ENCODE measurements at regions not wholly inside any gene's neighbourhood (a gene's known extent, or its start where the extent isn't known, plus 50 kb on each side); places are given as distances from the start of the nearest gene placed in this dataset.
"Not testable (repeated sequence)": the region's sequence is repeated elsewhere in the genome, so short reads cannot be mapped to it uniquely, and the experiment has no call there.

DNA sequence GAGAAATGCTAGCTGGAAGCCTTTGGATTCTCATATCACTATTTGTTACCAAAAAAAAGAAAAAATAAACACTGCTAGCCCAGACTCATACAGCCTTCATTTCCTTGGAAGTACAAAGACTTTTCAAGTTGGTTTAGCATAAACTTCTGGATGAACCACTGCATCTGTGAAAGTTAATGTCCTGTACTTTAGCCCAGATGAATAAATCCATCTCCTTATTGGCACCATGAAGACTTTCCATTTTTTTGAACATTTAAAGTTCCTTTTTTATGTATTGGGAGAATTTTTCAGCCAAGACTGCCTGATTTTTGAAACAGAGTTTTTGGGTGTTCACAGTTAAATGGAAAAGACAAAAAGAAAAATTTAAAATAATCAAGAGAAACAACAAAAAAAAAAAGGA lies 184.0 kb upstream of the C1orf87 start:
- no peaks in the 10 kb centered on the region for H3K9me3 ChIP-seq (ENCODE audit: low read depth, low read length, poor library complexity, severe bottlenecking)
- no peak overlapping the region for H3K4me3 ChIP-seq (ENCODE audit: low read depth, low read length, poor library complexity, severe bottlenecking)
- no TSS peak for BruUV-seq (replicated peaks)
- H3K4me1 ChIP-seq (ENCODE audit: insufficient read depth, low read length, poor library complexity, severe bottlenecking), result no peaks in the 10 kb centered on the region
- no peak overlapping the region for H3K27ac ChIP-seq (ENCODE audit: low read depth, low read length, poor library complexity, severe bottlenecking)
- H3K27me3 ChIP-seq (replicated peaks; ENCODE audit: insufficient read depth, low read depth, low read length, poor library complexity), result peaks cover 11% of the 10 kb centered on the region
- ChIA-PET CTCF (no interaction called here), POLR2A (ENCODE audit: low non-redundant PET) (no interaction called here)
- TF ChIP-seq EZH2 (IDR thresholded peaks at IDR 0.05; ENCODE audit: borderline replicate concordance, low read depth, low read length, poor library complexity, severe bottlenecking), result no peak
- TF ChIP-seq, protein P1, sequence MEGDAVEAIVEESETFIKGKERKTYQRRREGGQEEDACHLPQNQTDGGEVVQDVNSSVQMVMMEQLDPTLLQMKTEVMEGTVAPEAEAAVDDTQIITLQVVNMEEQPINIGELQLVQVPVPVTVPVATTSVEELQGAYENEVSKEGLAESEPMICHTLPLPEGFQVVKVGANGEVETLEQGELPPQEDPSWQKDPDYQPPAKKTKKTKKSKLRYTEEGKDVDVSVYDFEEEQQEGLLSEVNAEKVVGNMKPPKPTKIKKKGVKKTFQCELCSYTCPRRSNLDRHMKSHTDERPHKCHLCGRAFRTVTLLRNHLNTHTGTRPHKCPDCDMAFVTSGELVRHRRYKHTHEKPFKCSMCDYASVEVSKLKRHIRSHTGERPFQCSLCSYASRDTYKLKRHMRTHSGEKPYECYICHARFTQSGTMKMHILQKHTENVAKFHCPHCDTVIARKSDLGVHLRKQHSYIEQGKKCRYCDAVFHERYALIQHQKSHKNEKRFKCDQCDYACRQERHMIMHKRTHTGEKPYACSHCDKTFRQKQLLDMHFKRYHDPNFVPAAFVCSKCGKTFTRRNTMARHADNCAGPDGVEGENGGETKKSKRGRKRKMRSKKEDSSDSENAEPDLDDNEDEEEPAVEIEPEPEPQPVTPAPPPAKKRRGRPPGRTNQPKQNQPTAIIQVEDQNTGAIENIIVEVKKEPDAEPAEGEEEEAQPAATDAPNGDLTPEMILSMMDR (conservative IDR thresholded peaks at IDR 0.05; ENCODE audit: low read depth, low read length), result no peak
- no peak for DNase-seq (ENCODE audit: low spot score)
- intact Hi-C loops (cut with micrococcal nuclease; ENCODE audit: unreplicated experiment), result no loop called here
- no peaks in the 10 kb centered on the region for H3K36me3 ChIP-seq (ENCODE audit: insufficient read depth, low read length, poor library complexity, severe bottlenecking)

GRCh38 chr1:60255565-60255964 lies 182.0 kb upstream of the C1orf87 start:
- intact Hi-C loops (cut with micrococcal nuclease; ENCODE audit: unreplicated experiment), result no loop called here
- CTCF ChIA-PET, result no interaction called here
- BruUV-seq (replicated peaks), result no TSS peak

DNA sequence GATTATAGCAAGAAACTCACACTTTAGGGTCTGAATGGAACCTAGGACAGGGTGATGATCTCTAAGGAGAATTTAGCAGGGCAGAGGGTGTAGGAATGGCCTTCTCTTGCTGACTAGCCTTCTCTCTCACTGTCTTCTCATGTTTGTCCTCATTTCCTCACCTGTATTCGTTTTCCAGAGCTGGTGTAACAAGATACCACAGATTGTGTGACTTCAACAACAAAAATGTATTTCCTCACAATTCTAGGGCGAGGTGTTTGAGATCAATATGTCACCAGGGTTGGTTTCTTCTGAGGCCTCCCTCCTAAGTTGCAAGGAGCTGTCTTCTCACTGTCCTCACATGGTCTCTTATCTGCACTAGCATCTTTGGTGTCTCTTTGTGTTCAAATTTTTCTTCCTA lies 177.9 kb upstream of the C1orf87 start:
- Histone ChIP-seq H3K27me3 (replicated peaks; ENCODE audit: insufficient read depth, low read depth, low read length, poor library complexity) (no peaks in the 10 kb centered on the region), H3K4me3 (ENCODE audit: low read depth, low read length, poor library complexity, severe bottlenecking) (no peak overlapping the region), H3K27ac (ENCODE audit: low read depth, low read length, poor library complexity, severe bottlenecking) (no peak overlapping the region), H3K36me3 (ENCODE audit: insufficient read depth, low read length, poor library complexity, severe bottlenecking) (no peaks in the 10 kb centered on the region), H3K4me1 (ENCODE audit: insufficient read depth, low read length, poor library complexity, severe bottlenecking) (no peaks in the 10 kb centered on the region), H3K9me3 (ENCODE audit: low read depth, low read length, poor library complexity, severe bottlenecking) (no peaks in the 10 kb centered on the region)
- intact Hi-C loops (cut with micrococcal nuclease; ENCODE audit: unreplicated experiment), result no loop called here
- DNase-seq (ENCODE audit: low spot score), result no peak
- no TSS peak for BruUV-seq (replicated peaks)
- TF ChIP-seq, protein P1 (conservative IDR thresholded peaks at IDR 0.05; ENCODE audit: low read depth, low read length), result no peak
- TF ChIP-seq EZH2 (IDR thresholded peaks at IDR 0.05; ENCODE audit: borderline replicate concordance, low read depth, low read length, poor library complexity, severe bottlenecking), result no peak
- POLR2A ChIA-PET (ENCODE audit: low non-redundant PET), result no interaction called here
- CTCF ChIA-PET, result no interaction called here

More at GRCh38 chr1:60255565-60255964, 182.0 kb upstream of the C1orf87 start:
- no peaks in the 10 kb centered on the region for H3K9me3 ChIP-seq (ENCODE audit: low read depth, low read length, poor library complexity, severe bottlenecking)
- no peaks in the 10 kb centered on the region for H3K4me1 ChIP-seq (ENCODE audit: insufficient read depth, low read length, poor library complexity, severe bottlenecking)
- no peaks in the 10 kb centered on the region for H3K36me3 ChIP-seq (ENCODE audit: insufficient read depth, low read length, poor library complexity, severe bottlenecking)
- TF ChIP-seq, protein P1 (conservative IDR thresholded peaks at IDR 0.05; ENCODE audit: low read depth, low read length), result no peak
- no peak for TF ChIP-seq EZH2 (IDR thresholded peaks at IDR 0.05; ENCODE audit: borderline replicate concordance, low read depth, low read length, poor library complexity, severe bottlenecking)
- no peak overlapping the region for H3K27ac ChIP-seq (ENCODE audit: low read depth, low read length, poor library complexity, severe bottlenecking)
- peaks cover 7% of the 10 kb centered on the region for H3K27me3 ChIP-seq (replicated peaks; ENCODE audit: insufficient read depth, low read depth, low read length, poor library complexity)
- no peak overlapping the region for H3K4me3 ChIP-seq (ENCODE audit: low read depth, low read length, poor library complexity, severe bottlenecking)
- POLR2A ChIA-PET (ENCODE audit: low non-redundant PET), result no interaction called here
- no peak for DNase-seq (ENCODE audit: low spot score)

DNA sequence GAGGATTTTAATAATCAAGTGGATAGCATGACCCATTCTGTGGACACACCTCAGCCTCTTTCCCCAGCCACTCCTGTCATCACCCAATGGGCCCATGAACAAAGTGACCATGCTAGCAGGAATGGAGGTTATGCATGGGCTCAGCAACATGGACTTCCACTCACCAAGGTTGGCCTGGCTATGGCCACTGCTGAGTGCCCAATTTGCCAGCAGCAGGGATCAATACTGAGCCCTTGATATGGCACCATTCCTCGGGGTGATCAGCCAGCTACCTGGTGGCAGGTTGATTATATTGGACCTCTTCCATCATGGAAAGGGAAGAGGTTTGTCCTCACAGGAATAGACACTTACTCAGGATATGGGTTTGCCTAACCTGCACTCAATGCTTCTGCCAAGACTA lies 173.9 kb upstream of the C1orf87 start:
- H3K4me3 ChIP-seq (ENCODE audit: low read depth, low read length, poor library complexity, severe bottlenecking); H3K9me3 ChIP-seq (ENCODE audit: low read depth, low read length, poor library complexity, severe bottlenecking); POLR2A ChIA-PET (ENCODE audit: low non-redundant PET); DNase-seq (ENCODE audit: low spot score); H3K4me1 ChIP-seq (ENCODE audit: insufficient read depth, low read length, poor library complexity, severe bottlenecking); H3K27ac ChIP-seq (ENCODE audit: low read depth, low read length, poor library complexity, severe bottlenecking); H3K36me3 ChIP-seq (ENCODE audit: insufficient read depth, low read length, poor library complexity, severe bottlenecking); CTCF ChIA-PET; intact Hi-C loops (cut with micrococcal nuclease; ENCODE audit: unreplicated experiment); BruUV-seq (replicated peaks): not testable (repeated sequence)
- H3K27me3 ChIP-seq (replicated peaks; ENCODE audit: insufficient read depth, low read depth, low read length, poor library complexity), result peaks cover 28% of the 10 kb centered on the region

Measured in A673 (cell line).